ENCODE measurements at regions not wholly inside any gene's neighbourhood (a gene's known extent, or its start where the extent isn't known, plus 50 kb on each side); places are given as distances from the start of the nearest gene placed in this dataset.

- Histone ChIP-seq H3K27ac (ENCODE audit: low read depth, low read length, poor library complexity, severe bottlenecking) (no peak overlapping the region), H2AFZ (ENCODE audit: low read length) (no peak overlapping the region), H3K4me2 (ENCODE audit: low read length) (no peak overlapping the region), H3F3A (ENCODE audit: insufficient read depth, low read length) (no peaks in the 10 kb centered on the region), H3K27me3 (ENCODE audit: insufficient read depth, low read length) (no peaks in the 10 kb centered on the region; the same call in 1 of the 2 replicates), H3K9me3 (ENCODE audit: low read length) (no peaks in the 10 kb centered on the region), H3K36me3 (ENCODE audit: insufficient read depth, low read length) (no peaks in the 10 kb centered on the region), H3K9me2 (ENCODE audit: low read depth, low read length) (no peaks in the 10 kb centered on the region), H3K4me1 (ENCODE audit: insufficient read depth, low read length, severe bottlenecking) (no peaks in the 10 kb centered on the region), H3K9ac (ENCODE audit: low read length) (no peak overlapping the region), H3K4me3 (ENCODE audit: low read depth, low read length, poor library complexity, severe bottlenecking) (no peak overlapping the region), H3K79me2 (ENCODE audit: insufficient read depth, low read length) (no peaks in the 10 kb centered on the region), H4K20me1 (ENCODE audit: insufficient read depth, low read length) (no peaks in the 10 kb centered on the region)
- TF ChIP-seq CTCF (IDR thresholded peaks at IDR 0.05; ENCODE audit: low read length) (no peak), EZH2 (IDR thresholded peaks at IDR 0.05; ENCODE audit: borderline replicate concordance, low read length) (no peak)
Observed at GRCh38 chr11:116544721-116545120, 228.1 kb downstream of the BUD13 start.

GRCh38 chr11:116543911-116544475, 228.8 kb downstream of the BUD13 start:
- no peak overlapping the region for H3K4me3 ChIP-seq (ENCODE audit: low read depth, low read length, poor library complexity, severe bottlenecking)
- no peak for TF ChIP-seq CTCF (IDR thresholded peaks at IDR 0.05; ENCODE audit: low read length)
- no peak for TF ChIP-seq EZH2 (IDR thresholded peaks at IDR 0.05; ENCODE audit: borderline replicate concordance, low read length)

GRCh38 chr11:116543099-116543498, 229.7 kb downstream of the BUD13 start:
- Histone ChIP-seq H3K79me2 (ENCODE audit: insufficient read depth, low read length) (no peaks in the 10 kb centered on the region), H3K27ac (ENCODE audit: low read depth, low read length, poor library complexity, severe bottlenecking) (no peak overlapping the region), H3K4me3 (ENCODE audit: low read depth, low read length, poor library complexity, severe bottlenecking) (no peak overlapping the region), H3F3A (ENCODE audit: insufficient read depth, low read length) (no peaks in the 10 kb centered on the region), H3K9ac (ENCODE audit: low read length) (no peak overlapping the region), H3K27me3 (ENCODE audit: insufficient read depth, low read length) (no peaks in the 10 kb centered on the region), H3K9me2 (ENCODE audit: low read depth, low read length) (no peaks in the 10 kb centered on the region), H2AFZ (ENCODE audit: low read length) (no peak overlapping the region), H3K4me1 (ENCODE audit: insufficient read depth, low read length, severe bottlenecking) (no peaks in the 10 kb centered on the region), H3K36me3 (ENCODE audit: insufficient read depth, low read length) (no peaks in the 10 kb centered on the region), H4K20me1 (ENCODE audit: insufficient read depth, low read length) (no peaks in the 10 kb centered on the region), H3K9me3 (ENCODE audit: low read length) (no peaks in the 10 kb centered on the region), H3K4me2 (ENCODE audit: low read length) (no peak overlapping the region)
- TF ChIP-seq CTCF (IDR thresholded peaks at IDR 0.05; ENCODE audit: low read length) (no peak), EZH2 (IDR thresholded peaks at IDR 0.05; ENCODE audit: borderline replicate concordance, low read length) (no peak)

More at GRCh38 chr11:116543911-116544475, 228.8 kb downstream of the BUD13 start:
- no peaks in the 10 kb centered on the region for H3F3A ChIP-seq (ENCODE audit: insufficient read depth, low read length)
- H3K4me2 ChIP-seq (ENCODE audit: low read length) = no peak overlapping the region
- no peak overlapping the region for H3K9ac ChIP-seq (ENCODE audit: low read length)
- H3K36me3 ChIP-seq (ENCODE audit: insufficient read depth, low read length) = no peaks in the 10 kb centered on the region
- H3K79me2 ChIP-seq (ENCODE audit: insufficient read depth, low read length) = no peaks in the 10 kb centered on the region
- no peak overlapping the region for H3K27ac ChIP-seq (ENCODE audit: low read depth, low read length, poor library complexity, severe bottlenecking)
- no peaks in the 10 kb centered on the region for H3K9me3 ChIP-seq (ENCODE audit: low read length)
- H3K27me3 ChIP-seq (ENCODE audit: insufficient read depth, low read length) = no peaks in the 10 kb centered on the region; the same call in 1 of the 2 replicates
- no peak overlapping the region for H2AFZ ChIP-seq (ENCODE audit: low read length)
- no peaks in the 10 kb centered on the region for H3K4me1 ChIP-seq (ENCODE audit: insufficient read depth, low read length, severe bottlenecking)
- H3K9me2 ChIP-seq (ENCODE audit: low read depth, low read length) = no peaks in the 10 kb centered on the region
- H4K20me1 ChIP-seq (ENCODE audit: insufficient read depth, low read length) = no peaks in the 10 kb centered on the region

Measured in OCI-LY1 (cell line).